OCI-LY3 (cell line): ENCODE measurements at regions not wholly inside any gene's neighbourhood (a gene's known extent, or its start where the extent isn't known, plus 50 kb on each side); places are given as distances from the start of the nearest gene placed in this dataset.

Experiments used
- H2AFZ ChIP-seq: fragments of 200-600, 300-600 bp; shearing (Covaris generic); 2 replicates; pipeline ENCODE4 v1.6.0; 2014; ENCODE audit warnings: antibody characterized with exemption, low read depth, low read length
- H3K27ac ChIP-seq: fragments of 200-600, 300-600 bp; sonication (generic); 2 replicates; pipeline ENCODE4 v1.5.1; 2014; ENCODE audit warnings: mild to moderate bottlenecking, low read length, moderate library complexity, mixed read lengths
- H3K27me3 ChIP-seq: fragments of 200-600, 300-600 bp; sonication (generic); 2 replicates; pipeline ENCODE4 v1.6.1; 2014; ENCODE audit warnings: low read depth, low read length, mixed read lengths
- H3K36me3 ChIP-seq: fragments of 200-600, 300-600 bp; sonication (generic); replicated peaks from 2 replicates; pipeline ENCODE3; 2014; ENCODE audit warnings: low read depth, low read length, mixed read lengths
- H3K4me1 ChIP-seq: fragments of 300-600, 200-600 bp; sonication (generic); 2 replicates; pipeline ENCODE4 v1.6.1; 2014; ENCODE audit warnings: low read length, mixed read lengths
- H3K4me2 ChIP-seq: fragments of 200-600, 300-600 bp; sonication (generic); 2 replicates; pipeline ENCODE4 v1.6.1; 2014; ENCODE audit warnings: low read length, mixed read lengths
- H3K4me3 ChIP-seq: fragments of 300-600, 200-600 bp; sonication (generic); 2 replicates; pipeline ENCODE4 v1.5.1; 2014; ENCODE audit warnings: antibody characterized with exemption, mild to moderate bottlenecking, low read length, moderate library complexity
- H3K79me2 ChIP-seq: fragments of 300-600, 200-600 bp; shearing (Covaris generic); 2 replicates; pipeline ENCODE4 v1.6.1; 2014; ENCODE audit warnings: mild to moderate bottlenecking, low read length, mixed read lengths
- H3K9ac ChIP-seq: fragments of 300-600, 200-600 bp; shearing (Covaris generic); 2 replicates; pipeline ENCODE4 v1.6.0; 2014; ENCODE audit warnings: mild to moderate bottlenecking, low read length, moderate library complexity
- H3K9me3 ChIP-seq: fragments of 200-600, 300-600 bp; shearing (Covaris generic); 2 replicates; pipeline ENCODE4 v1.6.1; 2014; ENCODE audit warnings: low read length, mixed read lengths; ENCODE audit not compliant: insufficient read depth
- H4K20me1 ChIP-seq: fragments of 200-600, 300-600 bp; sonication (generic); 2 replicates; pipeline ENCODE4 v1.6.1; 2016; ENCODE audit warnings: low read length, mixed read lengths; ENCODE audit not compliant: insufficient read depth
- EZH2phosphoT487 ChIP-seq: fragments of 200-600 bp; shearing (Covaris generic); IDR thresholded peaks from 2 replicates; pipeline ENCODE4 v1.6.1; 2018; ENCODE audit warnings: antibody characterized with exemption, mixed run types, low read depth
- TF ChIP-seq, protein P1 (sequence below): fragments of 200-600, 300-600 bp; sonication (generic); IDR thresholded peaks from 2 replicates; pipeline ENCODE4 v1.5.1; 2014; ENCODE audit warnings: antibody characterized with exemption, low read length, low read depth

DNA sequence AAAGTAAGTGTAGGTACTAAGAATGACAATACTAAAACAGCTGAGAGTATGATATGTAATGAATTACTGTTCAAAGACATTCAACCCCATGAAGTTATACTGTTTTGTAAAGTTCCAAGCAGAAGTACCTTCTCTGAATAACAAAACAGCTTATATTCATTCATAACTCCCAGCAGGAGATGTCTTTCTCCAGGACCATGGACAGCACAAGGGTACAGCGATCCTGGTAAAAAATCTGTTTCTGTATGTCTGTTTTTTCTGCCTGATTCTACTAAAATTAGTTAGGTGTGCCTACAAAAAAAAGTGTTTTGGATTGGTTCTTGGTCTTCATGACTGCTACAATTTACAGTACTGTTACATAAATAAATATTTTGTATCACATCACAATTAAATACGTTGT is 172.5 kb upstream of the SLITRK5 start:
- Histone ChIP-seq H2AFZ (no peak overlapping the region), H3K4me1 (no peaks in the 10 kb centered on the region), H4K20me1 (no peaks in the 10 kb centered on the region), H3K4me2 (no peak overlapping the region), H3K9me3 (no peaks in the 10 kb centered on the region), H3K4me3 (no peak overlapping the region), H3K36me3 (no peaks in the 10 kb centered on the region), H3K9ac (no peak overlapping the region), H3K27ac (no peak overlapping the region), H3K27me3 (no peaks in the 10 kb centered on the region), H3K79me2 (no peaks in the 10 kb centered on the region)
- no peak for TF ChIP-seq EZH2phosphoT487
- TF ChIP-seq, protein P1, sequence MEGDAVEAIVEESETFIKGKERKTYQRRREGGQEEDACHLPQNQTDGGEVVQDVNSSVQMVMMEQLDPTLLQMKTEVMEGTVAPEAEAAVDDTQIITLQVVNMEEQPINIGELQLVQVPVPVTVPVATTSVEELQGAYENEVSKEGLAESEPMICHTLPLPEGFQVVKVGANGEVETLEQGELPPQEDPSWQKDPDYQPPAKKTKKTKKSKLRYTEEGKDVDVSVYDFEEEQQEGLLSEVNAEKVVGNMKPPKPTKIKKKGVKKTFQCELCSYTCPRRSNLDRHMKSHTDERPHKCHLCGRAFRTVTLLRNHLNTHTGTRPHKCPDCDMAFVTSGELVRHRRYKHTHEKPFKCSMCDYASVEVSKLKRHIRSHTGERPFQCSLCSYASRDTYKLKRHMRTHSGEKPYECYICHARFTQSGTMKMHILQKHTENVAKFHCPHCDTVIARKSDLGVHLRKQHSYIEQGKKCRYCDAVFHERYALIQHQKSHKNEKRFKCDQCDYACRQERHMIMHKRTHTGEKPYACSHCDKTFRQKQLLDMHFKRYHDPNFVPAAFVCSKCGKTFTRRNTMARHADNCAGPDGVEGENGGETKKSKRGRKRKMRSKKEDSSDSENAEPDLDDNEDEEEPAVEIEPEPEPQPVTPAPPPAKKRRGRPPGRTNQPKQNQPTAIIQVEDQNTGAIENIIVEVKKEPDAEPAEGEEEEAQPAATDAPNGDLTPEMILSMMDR: no peak

DNA sequence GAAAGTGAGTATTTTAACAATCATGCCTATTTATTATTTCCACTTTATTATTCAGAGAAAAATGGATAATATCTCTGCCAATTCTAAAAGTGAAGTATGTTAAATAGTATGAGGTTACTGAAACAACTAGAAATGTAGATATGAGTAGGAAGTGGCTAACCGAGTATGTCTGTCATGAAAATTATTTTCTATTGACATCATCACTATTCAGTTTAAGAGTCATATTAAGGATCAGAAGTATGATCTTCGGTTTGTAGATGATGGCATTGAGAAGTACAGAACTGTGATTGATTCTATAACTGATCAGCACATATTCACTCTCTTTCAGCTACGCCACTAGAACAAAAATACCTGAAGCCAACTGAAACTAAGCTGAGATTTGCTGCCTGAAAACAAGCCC is 146.4 kb upstream of the SLITRK5 start:
- Histone ChIP-seq H3K4me1 (no peaks in the 10 kb centered on the region), H4K20me1 (no peaks in the 10 kb centered on the region), H3K4me2 (no peak overlapping the region), H3K9me3 (no peaks in the 10 kb centered on the region), H3K27me3 (no peaks in the 10 kb centered on the region), H3K36me3 (no peaks in the 10 kb centered on the region), H2AFZ (no peak overlapping the region), H3K79me2 (no peaks in the 10 kb centered on the region), H3K4me3 (no peak overlapping the region), H3K9ac (no peak overlapping the region), H3K27ac (no peak overlapping the region)
- TF ChIP-seq EZH2phosphoT487: no peak
- TF ChIP-seq, protein P1: no peak

DNA sequence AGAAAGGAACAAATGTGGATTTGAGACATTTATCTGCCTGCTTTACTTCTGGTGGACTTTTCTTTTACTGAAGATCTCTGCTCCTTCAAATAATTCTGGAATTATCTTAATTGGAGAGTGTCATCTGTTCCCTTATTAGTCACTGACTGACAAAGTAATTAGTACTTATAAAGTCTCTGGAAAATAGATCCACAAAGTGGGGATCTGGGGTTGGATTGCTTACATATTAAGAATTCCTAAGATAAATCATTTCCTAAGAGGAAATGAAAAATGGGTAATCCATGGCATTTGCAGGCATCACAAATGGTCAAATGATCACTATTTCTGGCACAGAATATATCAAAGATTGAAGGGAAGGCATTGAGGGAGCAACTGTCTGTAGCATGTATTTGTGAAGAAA is 137.4 kb upstream of the SLITRK5 start:
- H2AFZ ChIP-seq: no peak overlapping the region
- H3K27me3 ChIP-seq: no peaks in the 10 kb centered on the region
- no peak overlapping the region for H3K9ac ChIP-seq
- peaks cover 9% of the 10 kb centered on the region for H3K4me1 ChIP-seq
- H4K20me1 ChIP-seq: no peaks in the 10 kb centered on the region
- TF ChIP-seq EZH2phosphoT487: no peak
- TF ChIP-seq, protein P1: no peak
- no peak overlapping the region for H3K4me3 ChIP-seq
- H3K9me3 ChIP-seq: no peaks in the 10 kb centered on the region
- no peak overlapping the region for H3K27ac ChIP-seq
- no peaks in the 10 kb centered on the region for H3K36me3 ChIP-seq
- no peaks in the 10 kb centered on the region for H3K79me2 ChIP-seq
- no peak overlapping the region for H3K4me2 ChIP-seq

DNA sequence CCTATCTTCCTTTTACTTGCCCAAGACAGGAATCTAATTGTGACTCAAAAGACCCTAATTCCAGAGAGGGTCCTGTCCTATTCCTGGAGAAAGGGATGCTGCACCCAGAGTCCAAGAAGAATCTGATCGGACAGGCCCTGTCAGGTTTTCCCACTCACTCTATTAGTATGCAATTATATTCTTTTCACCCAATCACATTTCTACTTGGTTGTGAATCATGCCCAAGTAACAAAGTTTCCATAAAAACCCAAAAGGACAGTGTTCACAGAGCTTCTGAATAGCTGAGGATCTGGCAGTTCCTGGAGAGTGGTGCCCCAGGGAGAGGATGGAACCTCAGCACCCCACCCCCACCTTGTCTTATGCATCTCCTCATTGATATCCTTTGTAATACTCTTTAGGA is 135.3 kb upstream of the SLITRK5 start:
- H4K20me1 ChIP-seq: no peaks in the 10 kb centered on the region
- H3K9ac ChIP-seq: no peak overlapping the region
- H3K4me3 ChIP-seq: no peak overlapping the region
- no peak overlapping the region for H3K4me2 ChIP-seq
- H3K27me3 ChIP-seq: no peaks in the 10 kb centered on the region
- no peak overlapping the region for H3K27ac ChIP-seq
- no peaks in the 10 kb centered on the region for H3K9me3 ChIP-seq
- H2AFZ ChIP-seq: no peak overlapping the region
- peaks cover 9% of the 10 kb centered on the region for H3K4me1 ChIP-seq
- H3K79me2 ChIP-seq: no peaks in the 10 kb centered on the region
- no peaks in the 10 kb centered on the region for H3K36me3 ChIP-seq
- TF ChIP-seq, protein P1: no peak
- TF ChIP-seq EZH2phosphoT487: no peak
